GM19438 (cell line): ENCODE measurements at regions not wholly inside any gene's neighbourhood (a gene's known extent, or its start where the extent isn't known, plus 50 kb on each side); places are given as distances from the start of the nearest gene placed in this dataset.
"Not testable (repeated sequence)": the region's sequence is repeated elsewhere in the genome, so short reads cannot be mapped to it uniquely, and the experiment has no call there.

ENCODE experiments used
- ATAC-seq: cut with Tn5 transposase; IDR thresholded peaks from one replicate; pipeline ENCODE4 v1.9.1; 2021; ENCODE audit warnings: low read depth; ENCODE audit not compliant: unreplicated experiment

DNA sequence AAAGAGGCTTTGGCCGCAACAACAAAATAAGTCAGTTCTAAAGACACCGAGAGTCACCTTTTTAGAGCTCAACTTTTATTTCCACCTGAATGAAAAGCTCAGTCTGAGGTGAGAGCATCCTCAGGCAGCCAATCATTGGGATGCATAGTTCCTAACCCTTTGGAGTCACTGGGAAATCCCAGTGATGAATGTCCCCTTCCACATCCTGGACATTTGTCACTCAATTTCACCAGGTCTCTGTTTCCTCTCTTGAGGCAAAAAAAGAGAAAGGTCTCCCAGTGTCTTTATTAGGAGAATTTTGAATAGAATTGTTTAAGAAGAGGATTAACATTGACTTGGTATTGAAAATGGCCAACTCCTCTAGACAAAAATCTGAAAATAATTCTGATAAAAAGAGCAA is 137.5 kb upstream of the SPRED1 start:
- no peak for ATAC-seq

- ATAC-seq = no peak
Measured at GRCh38 chr15:38117781-38118180, 134.9 kb upstream of the SPRED1 start.

GRCh38 chr15:38119865-38120264 is 132.8 kb upstream of the SPRED1 start:
- not testable (repeated sequence) for ATAC-seq

DNA sequence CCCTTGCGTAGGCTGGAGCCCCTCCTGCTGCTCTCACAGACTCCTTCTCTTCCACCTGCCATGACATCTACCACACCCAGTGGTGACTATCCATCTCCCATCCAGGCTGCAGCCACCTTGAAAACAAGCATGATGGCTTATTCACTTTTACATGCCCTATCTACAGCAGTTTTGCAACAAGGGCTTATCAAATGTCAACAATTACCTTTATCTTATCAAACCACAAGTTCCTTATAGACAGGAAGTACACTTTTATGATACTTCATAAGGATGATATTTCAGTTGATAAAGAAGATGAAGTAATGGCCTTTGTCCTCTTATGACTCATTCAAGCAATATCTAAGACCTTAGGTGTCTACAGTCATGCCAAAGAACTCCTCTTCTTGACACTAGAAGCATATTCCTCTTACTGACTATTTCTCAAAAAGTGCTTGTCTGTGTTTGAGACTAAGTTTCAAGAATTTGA is 125.3 kb upstream of the SPRED1 start:
- ATAC-seq = no peak

DNA sequence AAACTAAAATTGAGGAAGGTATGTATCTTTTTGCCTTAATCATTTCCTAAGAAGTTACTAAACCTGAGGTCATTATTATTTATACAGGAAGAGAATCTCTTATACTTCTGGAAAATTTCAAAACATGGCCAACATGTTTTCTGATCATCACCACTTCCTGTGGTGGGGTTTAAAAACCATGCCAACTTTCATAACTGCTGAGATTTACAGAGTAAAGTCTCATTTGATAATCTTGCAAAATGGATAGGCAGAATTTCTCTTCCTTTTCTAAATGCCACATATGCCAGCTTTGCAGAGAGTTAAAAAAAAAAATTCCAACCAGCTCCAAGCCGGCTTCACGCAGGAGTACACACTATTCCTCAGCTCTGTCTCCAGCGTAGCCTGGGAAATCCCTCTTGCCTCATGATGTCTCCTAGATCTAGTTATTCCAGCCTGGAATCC is 124.3 kb upstream of the SPRED1 start:
- ATAC-seq = no peak

DNA sequence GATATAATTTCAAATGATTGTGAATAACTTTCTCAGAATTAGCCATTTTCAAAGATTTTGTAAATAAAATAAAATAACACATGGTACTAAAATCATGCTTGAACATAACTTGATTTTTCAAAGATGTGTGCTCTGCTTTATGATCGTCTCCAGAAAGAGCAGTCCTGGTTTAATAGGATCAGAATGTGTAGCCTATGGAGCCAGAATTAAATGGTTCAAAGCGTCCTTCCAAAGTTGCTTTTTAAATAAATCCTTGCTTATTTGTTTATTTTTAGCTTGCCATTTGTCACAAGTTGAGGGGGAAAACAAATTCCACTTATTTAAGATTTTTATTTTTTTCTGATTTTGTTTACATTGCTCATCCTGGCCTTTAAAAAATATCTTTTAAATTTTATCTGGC is 123.7 kb upstream of the SPRED1 start:
- no peak for ATAC-seq

GRCh38 chr15:38129531-38130204 is 123.0 kb upstream of the SPRED1 start:
- peak; percentile 87 for ATAC-seq

DNA sequence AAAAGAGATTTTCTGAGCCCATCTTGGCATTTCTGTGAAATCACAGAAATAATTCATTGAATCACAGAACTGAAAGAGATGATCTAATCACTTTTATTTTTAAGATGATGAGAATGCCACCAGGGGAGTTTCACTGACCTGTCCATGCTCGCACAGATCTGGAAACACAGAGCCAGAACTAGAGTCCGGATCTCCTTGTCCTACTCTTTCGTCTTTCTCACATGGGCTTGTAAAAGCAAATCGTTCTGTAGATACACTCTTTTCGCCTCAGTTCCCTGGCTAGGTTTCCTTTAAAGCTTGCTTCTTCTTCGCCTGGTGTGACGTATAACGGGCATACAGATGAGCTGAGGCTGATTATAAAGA is 122.5 kb upstream of the SPRED1 start:
- ATAC-seq = peak; percentile 33

GRCh38 chr15:38130740-38131498 is 121.7 kb upstream of the SPRED1 start:
- peak; percentile 40 for ATAC-seq

DNA sequence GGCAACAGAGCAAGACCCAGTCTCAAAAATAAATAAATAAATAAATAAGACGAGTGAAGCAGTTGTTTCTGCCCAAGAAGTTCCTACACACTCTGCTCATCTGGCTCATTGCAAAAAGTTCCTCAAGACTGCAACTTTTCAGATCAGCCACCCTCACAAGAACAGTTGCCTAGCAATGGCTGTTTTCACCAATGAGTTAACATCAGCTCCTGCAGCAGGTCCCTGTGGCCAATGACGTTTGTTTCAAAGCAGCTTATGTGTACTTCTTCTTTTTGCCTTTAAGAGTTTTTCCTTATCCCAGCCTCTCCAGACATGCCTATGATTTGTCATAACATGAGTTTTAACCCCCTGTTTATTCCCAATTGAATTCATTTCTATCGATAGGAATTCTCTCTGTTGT is 118.4 kb upstream of the SPRED1 start:
- ATAC-seq = no peak

GRCh38 chr15:38142195-38142594 is 110.4 kb upstream of the SPRED1 start:
- ATAC-seq = not testable (repeated sequence)

GRCh38 chr15:38144921-38145320 is 107.7 kb upstream of the SPRED1 start:
- no peak for ATAC-seq

GRCh38 chr15:38145651-38146111 is 107.0 kb upstream of the SPRED1 start:
- no peak for ATAC-seq

DNA sequence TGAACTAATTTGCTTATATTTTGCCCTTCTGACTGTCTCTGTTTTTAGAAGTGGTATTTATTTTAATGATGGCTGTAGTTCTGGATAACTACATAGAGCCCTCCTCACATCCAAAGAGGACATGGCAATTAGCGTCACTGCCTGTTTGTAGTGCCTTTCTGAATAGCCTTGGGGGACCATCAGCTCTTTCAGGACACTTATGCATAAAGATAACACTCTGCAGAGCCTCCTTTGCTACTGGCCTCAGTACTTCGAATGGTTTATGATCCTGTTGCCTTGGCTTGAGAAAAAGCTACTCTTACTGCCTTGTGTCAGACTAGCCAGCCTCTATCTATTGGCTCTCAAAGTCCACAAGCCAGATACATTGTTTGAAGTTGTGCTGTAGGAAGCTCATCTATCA is 105.4 kb upstream of the SPRED1 start:
- ATAC-seq = no peak

- ATAC-seq = no peak
Measured at GRCh38 chr15:38148471-38148870, 104.2 kb upstream of the SPRED1 start.

DNA sequence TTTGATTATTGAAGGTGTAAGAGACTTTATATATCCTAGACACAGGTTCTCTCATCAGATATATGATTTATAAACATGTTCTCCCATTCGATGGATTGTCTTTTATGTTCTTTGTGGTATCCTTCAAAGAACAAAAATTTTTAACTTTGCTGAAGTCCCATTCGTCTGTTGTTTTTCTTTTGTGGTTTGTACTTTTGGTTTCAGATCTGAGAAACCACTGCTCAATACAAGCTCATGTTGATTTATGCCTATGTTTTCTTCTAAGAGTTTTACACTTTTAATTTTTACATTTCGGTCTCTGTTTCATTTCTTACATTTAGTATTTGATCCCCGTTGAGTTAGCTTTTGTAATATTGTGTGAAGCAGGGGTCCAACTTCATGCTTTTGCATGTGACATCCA is 103.3 kb upstream of the SPRED1 start:
- no peak for ATAC-seq

GRCh38 chr15:38150148-38150547 is 102.5 kb upstream of the SPRED1 start:
- ATAC-seq = no peak

- ATAC-seq = no peak
Measured at GRCh38 chr15:38150794-38151193, 101.8 kb upstream of the SPRED1 start.

GRCh38 chr15:38153781-38154180 is 98.9 kb upstream of the SPRED1 start:
- ATAC-seq = no peak

DNA sequence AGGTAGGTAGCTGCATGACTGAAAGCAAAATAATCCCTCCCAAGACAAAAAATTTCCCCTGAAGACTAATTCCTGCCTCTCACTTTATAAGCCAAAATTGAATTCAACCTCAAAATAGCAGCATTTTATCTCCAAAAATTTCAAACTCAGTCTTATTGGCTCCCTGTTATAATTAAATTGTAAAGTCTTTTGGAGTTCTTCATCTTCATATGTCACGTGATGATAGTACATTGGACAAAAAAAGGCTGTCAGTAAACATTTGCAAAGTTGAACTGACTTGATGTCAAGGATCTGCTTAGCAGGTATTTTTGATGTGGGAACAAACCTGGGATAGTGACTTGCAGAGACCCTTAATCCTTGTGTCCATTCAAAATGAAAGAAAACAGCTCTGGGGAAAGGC is 98.4 kb upstream of the SPRED1 start:
- ATAC-seq = no peak

GRCh38 chr15:38154837-38155236 is 97.8 kb upstream of the SPRED1 start:
- no peak for ATAC-seq

GRCh38 chr15:38163658-38164057 is 89.0 kb upstream of the SPRED1 start:
- no peak for ATAC-seq
